PC-9 (cell line): ENCODE measurements at regions not wholly inside any gene's neighbourhood (a gene's known extent, or its start where the extent isn't known, plus 50 kb on each side); places are given as distances from the start of the nearest gene placed in this dataset.

Experiments
- BruUV-seq: library from RNA; stranded (reverse); fragments of 400-500 nt; replicated peaks from 2 replicates; lab custom pipeline; 2021; lab: Mats Ljungman, UMichigan
- CTCF ChIA-PET: fragments of 300-600 bp; sonication (Branson Sonifier 250); formaldehyde crosslinking; loops from one replicate; lab custom pipeline; 2022; ENCODE audit warnings: antibody characterized with exemption; lab: Charles Lee
- POLR2A ChIA-PET: fragments of 300-600 bp; sonication (Branson Sonifier 250); formaldehyde crosslinking; loops from one replicate; lab custom pipeline; 2022; ENCODE audit warnings: antibody characterized with exemption; ENCODE audit not compliant: unreplicated experiment; lab: Charles Lee
- DNase-seq, 2 experiments: peaks; one replicate each; pipeline versions ENCODE4 v3.0.0 to v3.0.0-alpha.2; 2015 to 2022; ENCODE audit warnings: mixed read lengths in 1 of 2
- H2AFZ ChIP-seq: fragments of 200-600 bp; sonication (generic); 2 replicates; pipeline ENCODE4 v1.8.1; 2017; ENCODE audit warnings: antibody characterized with exemption
- H3F3A ChIP-seq: fragments of 200-600 bp; sonication (generic); 2 replicates; pipeline ENCODE4 v1.8.1; 2017; ENCODE audit warnings: antibody characterized with exemption, mild to moderate bottlenecking, low read depth; ENCODE audit not compliant: insufficient read depth
- H3K27ac ChIP-seq: fragments of 200-600 bp; sonication (generic); 2 replicates; pipeline ENCODE4 v1.6.1; 2016; ENCODE audit warnings: mixed run types
- H3K27me3 ChIP-seq: fragments of 200-600 bp; sonication (generic); 2 replicates; pipeline ENCODE4 v1.6.1; 2016; ENCODE audit warnings: low read depth, mixed run types; ENCODE audit not compliant: insufficient read depth
- H3K36me3 ChIP-seq: fragments of 200-600 bp; sonication (generic); 2 replicates; pipeline ENCODE4 v1.6.1; 2016; ENCODE audit warnings: low read depth, mixed run types
- H3K4me1 ChIP-seq: fragments of 200-600 bp; sonication (generic); replicated peaks from 2 replicates; pipeline ENCODE4 v1.6.1; 2016; ENCODE audit warnings: mixed run types; ENCODE audit not compliant: insufficient read depth
- H3K4me2 ChIP-seq: fragments of 200-600 bp; sonication (generic); 2 replicates; pipeline ENCODE4 v1.6.1; 2017; ENCODE audit warnings: mixed run types
- H3K4me3 ChIP-seq: fragments of 200-600 bp; sonication (generic); 2 replicates; pipeline ENCODE4 v1.6.1; 2016; ENCODE audit warnings: mixed run types
- H3K79me2 ChIP-seq: fragments of 200-600 bp; sonication (generic); 2 replicates; pipeline ENCODE4 v1.6.1; 2017; ENCODE audit warnings: low read depth, mixed run types
- H3K9me2 ChIP-seq: fragments of 200-600 bp; sonication (generic); 2 replicates; pipeline ENCODE4 v1.8.1; 2017; ENCODE audit warnings: mild to moderate bottlenecking; ENCODE audit not compliant: insufficient read depth
- H3K9me3 ChIP-seq: fragments of 200-600 bp; sonication (generic); 2 replicates; pipeline ENCODE4 v1.8.1; 2016; ENCODE audit warnings: low read depth; ENCODE audit not compliant: insufficient read depth
- H4K20me1 ChIP-seq: fragments of 200-600 bp; sonication (generic); 2 replicates; pipeline ENCODE4 v1.8.1; 2017; ENCODE audit not compliant: insufficient read depth
- EZH2 ChIP-seq: fragments of 200-600 bp; sonication (generic); IDR thresholded peaks from 2 replicates; pipeline ENCODE4 v1.8.0; 2017; ENCODE audit warnings: antibody characterized with exemption, low read depth
- intact Hi-C: fragments of 100-400 bp; cut with micrococcal nuclease; formaldehyde crosslinking; loops from one replicate; pipeline ENCODE4 v1.10.0; 2022; ENCODE audit not compliant: unreplicated experiment
- TF ChIP-seq, protein P1 (sequence below): fragments of 200-600 bp; sonication (generic); conservative IDR thresholded peaks from 2 replicates; pipeline ENCODE4 v1.6.1; 2017; ENCODE audit warnings: mixed run types, antibody characterized with exemption, mild to moderate bottlenecking, moderate library complexity

DNA sequence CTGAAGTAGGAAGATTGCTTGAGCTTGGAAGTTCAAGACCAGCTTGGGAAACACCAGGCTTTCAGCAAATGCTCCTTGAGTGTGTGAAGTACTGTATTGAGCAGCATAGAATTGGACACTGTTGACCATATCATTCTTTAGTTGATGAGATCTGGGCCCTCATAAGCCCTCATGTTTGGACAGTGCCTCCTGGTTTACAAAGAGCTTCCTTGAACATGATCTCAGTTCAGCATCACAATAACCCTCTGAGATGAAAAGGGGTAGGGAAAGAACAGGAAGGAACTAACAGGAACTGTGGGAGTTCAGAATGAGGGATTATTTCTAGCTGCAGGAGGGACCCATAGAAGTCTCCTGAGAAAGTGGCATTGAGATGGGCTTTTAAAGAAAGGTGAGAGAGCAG lies 153.2 kb downstream of the C12orf75 start:
- Histone ChIP-seq H3K9me2 (no peaks in the 10 kb centered on the region; the same call in 1 of the 2 replicates), H3K79me2 (no peaks in the 10 kb centered on the region), H3K27me3 (no peaks in the 10 kb centered on the region), H3K27ac (no peak overlapping the region), H3K4me3 (no peak overlapping the region), H3K4me2 (no peak overlapping the region), H3K4me1 (peaks cover 16% of the 10 kb centered on the region), H4K20me1 (no peaks in the 10 kb centered on the region), H3K36me3 (no peaks in the 10 kb centered on the region), H2AFZ (no peak overlapping the region), H3K9me3 (no peaks in the 10 kb centered on the region), H3F3A (peaks cover 9% of the 10 kb centered on the region; the same call in 1 of the 2 replicates)
- intact Hi-C loops, result no loop called here
- DNase-seq, result no peak
- ChIA-PET POLR2A (no interaction called here), CTCF (no interaction called here)
- TF ChIP-seq EZH2, result no peak
- TF ChIP-seq, protein P1, sequence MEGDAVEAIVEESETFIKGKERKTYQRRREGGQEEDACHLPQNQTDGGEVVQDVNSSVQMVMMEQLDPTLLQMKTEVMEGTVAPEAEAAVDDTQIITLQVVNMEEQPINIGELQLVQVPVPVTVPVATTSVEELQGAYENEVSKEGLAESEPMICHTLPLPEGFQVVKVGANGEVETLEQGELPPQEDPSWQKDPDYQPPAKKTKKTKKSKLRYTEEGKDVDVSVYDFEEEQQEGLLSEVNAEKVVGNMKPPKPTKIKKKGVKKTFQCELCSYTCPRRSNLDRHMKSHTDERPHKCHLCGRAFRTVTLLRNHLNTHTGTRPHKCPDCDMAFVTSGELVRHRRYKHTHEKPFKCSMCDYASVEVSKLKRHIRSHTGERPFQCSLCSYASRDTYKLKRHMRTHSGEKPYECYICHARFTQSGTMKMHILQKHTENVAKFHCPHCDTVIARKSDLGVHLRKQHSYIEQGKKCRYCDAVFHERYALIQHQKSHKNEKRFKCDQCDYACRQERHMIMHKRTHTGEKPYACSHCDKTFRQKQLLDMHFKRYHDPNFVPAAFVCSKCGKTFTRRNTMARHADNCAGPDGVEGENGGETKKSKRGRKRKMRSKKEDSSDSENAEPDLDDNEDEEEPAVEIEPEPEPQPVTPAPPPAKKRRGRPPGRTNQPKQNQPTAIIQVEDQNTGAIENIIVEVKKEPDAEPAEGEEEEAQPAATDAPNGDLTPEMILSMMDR, result no peak
- no TSS peak for BruUV-seq

GRCh38 chr12:105485321-105485910 lies 154.9 kb downstream of the C12orf75 start:
- Histone ChIP-seq H3K79me2 (no peaks in the 10 kb centered on the region), H3K27me3 (no peaks in the 10 kb centered on the region), H3K36me3 (no peaks in the 10 kb centered on the region), H3K9me2 (no peaks in the 10 kb centered on the region; the same call in 1 of the 2 replicates), H3K4me3 (no peak overlapping the region), H3K4me2 (peak overlapping the region; percentile 55), H3F3A (peaks cover 9% of the 10 kb centered on the region; the same call in 1 of the 2 replicates), H2AFZ (peak overlapping the region; percentile 61), H4K20me1 (no peaks in the 10 kb centered on the region), H3K27ac (peak overlapping the region; percentile 52), H3K4me1 (peaks cover 16% of the 10 kb centered on the region), H3K9me3 (no peaks in the 10 kb centered on the region)
- intact Hi-C loops, result no loop called here
- CTCF ChIA-PET, result no interaction called here
- DNase-seq, result peak; percentile 11 to 81
- BruUV-seq, result no TSS peak
- no peak for TF ChIP-seq EZH2
- TF ChIP-seq, protein P1, result no peak
- POLR2A ChIA-PET, result no interaction called here

DNA sequence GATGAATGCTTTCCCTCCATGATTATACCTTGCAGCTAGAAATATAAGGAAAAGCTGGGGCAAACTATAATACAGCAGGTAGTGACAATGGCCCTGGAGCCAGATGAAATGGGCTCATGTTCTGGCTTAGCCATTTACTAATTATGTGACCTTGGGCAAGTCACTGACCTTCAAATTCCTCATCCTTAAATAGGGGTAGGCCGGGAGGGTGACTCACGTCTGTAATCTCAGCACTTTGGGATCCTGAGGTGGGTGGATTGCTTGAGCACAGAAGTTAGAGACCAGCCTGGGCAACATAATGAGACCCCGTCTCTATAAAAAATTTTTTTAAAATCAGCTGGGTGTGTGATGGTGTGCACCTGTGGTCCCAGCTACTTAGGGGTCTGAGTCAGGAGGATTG lies 155.4 kb downstream of the C12orf75 start:
- Histone ChIP-seq H3K27me3 (no peaks in the 10 kb centered on the region), H3K79me2 (no peaks in the 10 kb centered on the region), H3K4me1 (peaks cover 16% of the 10 kb centered on the region), H3K27ac (peak overlapping the region; percentile 52), H3K4me2 (peak overlapping the region; percentile 55), H3K9me3 (no peaks in the 10 kb centered on the region), H3K9me2 (no peaks in the 10 kb centered on the region; the same call in 1 of the 2 replicates), H3K4me3 (no peak overlapping the region), H4K20me1 (no peaks in the 10 kb centered on the region), H3K36me3 (no peaks in the 10 kb centered on the region), H3F3A (peaks cover 9% of the 10 kb centered on the region; the same call in 1 of the 2 replicates), H2AFZ (peak overlapping the region; percentile 61; the same call in 1 of the 2 replicates)
- BruUV-seq, result no TSS peak
- ChIA-PET POLR2A (no interaction called here), CTCF (no interaction called here)
- TF ChIP-seq, protein P1, result no peak
- TF ChIP-seq EZH2, result no peak
- peak in 1 of 2 experiments; percentile 38 for DNase-seq
- intact Hi-C loops, result loop anchor here (1.0 kb wide), 1 partner anchor 31 kb away; no protein-coding TSS in a partner anchor
